Smooth muscle cell (in vitro differentiated cells): ENCODE measurements at regions not wholly inside any gene's neighbourhood (a gene's known extent, or its start where the extent isn't known, plus 50 kb on each side); places are given as distances from the start of the nearest gene placed in this dataset.

Experiments
- DNase-seq: peaks from one replicate; lab custom pipeline; 2025; ENCODE audit not compliant: unreplicated experiment; lab: John Stamatoyannopoulos, UW
- H2AFZ ChIP-seq: fragments of 200-600 bp; sonication (generic); 2 replicates; pipeline ENCODE4 v1.6.0; 2016; ENCODE audit warnings: antibody characterized with exemption, low read depth, mild to moderate bottlenecking
- H3F3A ChIP-seq: fragments of 200-600 bp; sonication (generic); 2 replicates; pipeline ENCODE4 v1.6.0; 2017; ENCODE audit warnings: antibody characterized with exemption, low read depth
- H3K27ac ChIP-seq: fragments of 200-600 bp; sonication (generic); 2 replicates; pipeline ENCODE4 v1.5.1; 2016; ENCODE audit warnings: low read depth, mild to moderate bottlenecking
- H3K27me3 ChIP-seq: fragments of 200-600 bp; sonication (generic); 2 replicates; pipeline ENCODE4 v1.6.1; 2016; ENCODE audit warnings: low read depth, mild to moderate bottlenecking
- H3K36me3 ChIP-seq: fragments of 200-600 bp; sonication (generic); 2 replicates; pipeline ENCODE4 v1.5.1; 2016; ENCODE audit warnings: low read depth
- H3K4me1 ChIP-seq: fragments of 200-600 bp; sonication (generic); 2 replicates; pipeline ENCODE4 v1.5.1; 2016; ENCODE audit warnings: low read depth
- H3K4me2 ChIP-seq: fragments of 200-600 bp; sonication (generic); 2 replicates; pipeline ENCODE4 v1.6.0; 2016; ENCODE audit warnings: mild to moderate bottlenecking
- H3K4me3 ChIP-seq: fragments of 200-600 bp; sonication (generic); 2 replicates; pipeline ENCODE4 v1.5.1; 2016; ENCODE audit warnings: mild to moderate bottlenecking
- H3K79me2 ChIP-seq: fragments of 200-600 bp; sonication (generic); 2 replicates; pipeline ENCODE4 v1.6.0; 2016; ENCODE audit warnings: low read depth, mild to moderate bottlenecking
- H3K9ac ChIP-seq: fragments of 200-600 bp; sonication (generic); 2 replicates; pipeline ENCODE4 v1.6.0; 2016; ENCODE audit warnings: low read depth
- H3K9me3 ChIP-seq: fragments of 200-600 bp; sonication (generic); replicated peaks from 2 replicates; pipeline ENCODE4 v1.5.1; 2016; ENCODE audit warnings: low read depth
- H4K20me1 ChIP-seq: fragments of 200-600 bp; sonication (generic); 2 replicates; pipeline ENCODE4 v1.6.0; 2016; ENCODE audit warnings: low read depth
- CTCF ChIP-seq: fragments of 200-600 bp; sonication (generic); IDR thresholded peaks from 2 replicates; pipeline ENCODE4 v1.5.1; 2017; ENCODE audit warnings: borderline replicate concordance, mild to moderate bottlenecking, antibody characterized with exemption; ENCODE audit not compliant: insufficient read depth, poor library complexity, severe bottlenecking
- WGBS: methylation state at CpG from one replicate; pipeline ENCODE4 v1.1.7; 2016; ENCODE audit warnings: low lambda C conversion rate; 5-methylcytosine and 5-hydroxymethylcytosine counted together

GRCh38 chr6:11926594-11927407 is 85.3 kb upstream of the HIVEP1 start:
- H3K4me2 ChIP-seq, result no peak overlapping the region
- no peaks in the 10 kb centered on the region for H4K20me1 ChIP-seq
- no peaks in the 10 kb centered on the region for H3K79me2 ChIP-seq
- no peak overlapping the region for H2AFZ ChIP-seq
- no peak for TF ChIP-seq CTCF
- no peak overlapping the region for H3K27ac ChIP-seq
- 90% methylated on average over 2 of the region's 2 CpGs for WGBS
- H3K9me3 ChIP-seq, result no peaks in the 10 kb centered on the region
- no peak for DNase-seq
- no peak overlapping the region for H3K9ac ChIP-seq
- peaks cover 1% of the 10 kb centered on the region for H3K4me1 ChIP-seq
- no peak overlapping the region for H3K4me3 ChIP-seq
- H3K36me3 ChIP-seq, result no peaks in the 10 kb centered on the region
- H3F3A ChIP-seq, result no peaks in the 10 kb centered on the region
- H3K27me3 ChIP-seq, result no peaks in the 10 kb centered on the region

- H3K4me3 ChIP-seq, result no peak overlapping the region
- no peak overlapping the region for H3K4me2 ChIP-seq
- 91% methylated on average over 9 of the region's 9 CpGs for WGBS
- H3K9ac ChIP-seq, result no peak overlapping the region
- H3K27me3 ChIP-seq, result no peaks in the 10 kb centered on the region
- peaks cover 4% of the 10 kb centered on the region for H3F3A ChIP-seq
- H3K79me2 ChIP-seq, result no peaks in the 10 kb centered on the region
- no peaks in the 10 kb centered on the region for H3K36me3 ChIP-seq
- no peaks in the 10 kb centered on the region for H3K9me3 ChIP-seq
- no peak for TF ChIP-seq CTCF
- no peak for DNase-seq
- H3K27ac ChIP-seq, result no peak overlapping the region
- H2AFZ ChIP-seq, result no peak overlapping the region
- H3K4me1 ChIP-seq, result peaks cover 9% of the 10 kb centered on the region
- no peaks in the 10 kb centered on the region for H4K20me1 ChIP-seq
Observed at GRCh38 chr6:11925805-11926204, 86.3 kb upstream of the HIVEP1 start.

GRCh38 chr6:11923621-11924020 is 88.5 kb upstream of the HIVEP1 start:
- Histone ChIP-seq H3K9ac (no peak overlapping the region), H3F3A (peaks cover 14% of the 10 kb centered on the region), H3K4me2 (no peak overlapping the region), H3K36me3 (no peaks in the 10 kb centered on the region), H3K79me2 (no peaks in the 10 kb centered on the region), H3K9me3 (no peaks in the 10 kb centered on the region), H3K27me3 (no peaks in the 10 kb centered on the region), H3K4me3 (no peak overlapping the region), H4K20me1 (no peaks in the 10 kb centered on the region), H3K4me1 (peaks cover 18% of the 10 kb centered on the region), H3K27ac (no peak overlapping the region), H2AFZ (no peak overlapping the region)
- no peak for DNase-seq
- TF ChIP-seq CTCF, result no peak
- WGBS, result 94% methylated on average over 3 of the region's 3 CpGs

GRCh38 chr6:11922901-11923300 is 89.2 kb upstream of the HIVEP1 start:
- no peaks in the 10 kb centered on the region for H3K9me3 ChIP-seq
- no peaks in the 10 kb centered on the region for H4K20me1 ChIP-seq
- no peak overlapping the region for H2AFZ ChIP-seq
- H3K4me2 ChIP-seq, result no peak overlapping the region
- no peak for TF ChIP-seq CTCF
- H3F3A ChIP-seq, result peaks cover 17% of the 10 kb centered on the region
- H3K27ac ChIP-seq, result no peak overlapping the region
- 91% methylated on average over 2 of the region's 2 CpGs for WGBS
- no peak overlapping the region for H3K4me3 ChIP-seq
- no peaks in the 10 kb centered on the region for H3K36me3 ChIP-seq
- no peak overlapping the region for H3K9ac ChIP-seq
- H3K27me3 ChIP-seq, result no peaks in the 10 kb centered on the region
- DNase-seq, result no peak
- peaks cover 24% of the 10 kb centered on the region for H3K4me1 ChIP-seq
- H3K79me2 ChIP-seq, result no peaks in the 10 kb centered on the region
